GM06990 (cell line): ENCODE measurements at regions not wholly inside any gene's neighbourhood (a gene's known extent, or its start where the extent isn't known, plus 50 kb on each side); places are given as distances from the start of the nearest gene placed in this dataset.

ENCODE experiments used
- DNase-seq: peaks from one replicate; pipeline ENCODE4 v3.0.0-alpha.2; 2011; ENCODE audit not compliant: insufficient read length; ENCODE audit errors: extremely low read depth
- H3K27me3 ChIP-seq: replicated peaks from 2 replicates; pipeline ENCODE4 v1.6.0; 2011; ENCODE audit warnings: low read length; ENCODE audit not compliant: control insufficient read depth, insufficient read depth
- H3K36me3 ChIP-seq: 2 replicates; pipeline ENCODE4 v1.5.1; 2011; ENCODE audit warnings: low read length; ENCODE audit not compliant: control insufficient read depth, insufficient read depth
- H3K4me3 ChIP-seq: replicated peaks from 2 replicates; pipeline ENCODE4 v1.5.1; 2011; ENCODE audit warnings: low read depth, mild to moderate bottlenecking, control low read depth, low read length
- CTCF ChIP-seq: IDR thresholded peaks from 2 replicates; pipeline ENCODE4 v1.5.1; 2011; ENCODE audit warnings: low read length, control low read depth, mild to moderate bottlenecking, inconsistent platforms; ENCODE audit not compliant: insufficient read depth, poor library complexity, severe bottlenecking

GRCh38 chr1:110765640-110766335 is 91.0 kb upstream of the KCNA3 start:
- peak; percentile 73 for TF ChIP-seq CTCF
- Histone ChIP-seq H3K36me3 (no peaks in the 10 kb centered on the region), H3K27me3 (no peaks in the 10 kb centered on the region; the same call in 1 of the 2 replicates), H3K4me3 (no peak overlapping the region)
- no peak for DNase-seq

- DNase-seq: no peak
- Histone ChIP-seq H3K36me3 (no peaks in the 10 kb centered on the region), H3K4me3 (no peak overlapping the region), H3K27me3 (no peaks in the 10 kb centered on the region; the same call in none of the 2 replicates)
- no peak for TF ChIP-seq CTCF
Observed at GRCh38 chr1:110763149-110763548, 88.4 kb upstream of the KCNA3 start.

- no peak for TF ChIP-seq CTCF
- no peaks in the 10 kb centered on the region; the same call in none of the 2 replicates for H3K27me3 ChIP-seq
- no peak for DNase-seq
- no peaks in the 10 kb centered on the region for H3K36me3 ChIP-seq
- no peak overlapping the region for H3K4me3 ChIP-seq
Observed at GRCh38 chr1:110760321-110760720, 85.6 kb upstream of the KCNA3 start.

GRCh38 chr1:110756506-110756905 is 81.8 kb upstream of the KCNA3 start:
- H3K27me3 ChIP-seq: no peaks in the 10 kb centered on the region; the same call in none of the 2 replicates

GRCh38 chr1:110752941-110753725 is 78.4 kb upstream of the KCNA3 start:
- no peaks in the 10 kb centered on the region; the same call in none of the 2 replicates for H3K27me3 ChIP-seq
- TF ChIP-seq CTCF: no peak
- H3K4me3 ChIP-seq: no peak overlapping the region
- H3K36me3 ChIP-seq: no peaks in the 10 kb centered on the region
- no peak for DNase-seq

More at GRCh38 chr1:110756506-110756905, 81.8 kb upstream of the KCNA3 start:
- no peak for DNase-seq
- Histone ChIP-seq H3K36me3 (no peaks in the 10 kb centered on the region), H3K4me3 (no peak overlapping the region)
- no peak for TF ChIP-seq CTCF
